PC-3 (cell line): ENCODE measurements at regions not wholly inside any gene's neighbourhood (a gene's known extent, or its start where the extent isn't known, plus 50 kb on each side); places are given as distances from the start of the nearest gene placed in this dataset.

Experiments
- EZH2 ChIP-seq: fragments of 300-600 bp; sonication (generic); IDR thresholded peaks from one replicate; pipeline ENCODE4 v1.6.1; 2017; ENCODE audit warnings: antibody characterized with exemption, mild to moderate bottlenecking, low read length; ENCODE audit not compliant: unreplicated experiment
- EZH2phosphoT487 ChIP-seq: fragments of 300-600 bp; sonication (generic); IDR thresholded peaks from 2 replicates; pipeline ENCODE4 v1.6.1; 2018; ENCODE audit warnings: mild to moderate bottlenecking, antibody characterized with exemption, low read length, borderline replicate concordance
- TF ChIP-seq, protein P1 (sequence below): fragments of 300-600 bp; sonication (generic); conservative IDR thresholded peaks from 2 replicates; pipeline ENCODE4 v1.5.1; 2017; ENCODE audit warnings: antibody characterized with exemption, low read depth, mild to moderate bottlenecking, low read length

DNA sequence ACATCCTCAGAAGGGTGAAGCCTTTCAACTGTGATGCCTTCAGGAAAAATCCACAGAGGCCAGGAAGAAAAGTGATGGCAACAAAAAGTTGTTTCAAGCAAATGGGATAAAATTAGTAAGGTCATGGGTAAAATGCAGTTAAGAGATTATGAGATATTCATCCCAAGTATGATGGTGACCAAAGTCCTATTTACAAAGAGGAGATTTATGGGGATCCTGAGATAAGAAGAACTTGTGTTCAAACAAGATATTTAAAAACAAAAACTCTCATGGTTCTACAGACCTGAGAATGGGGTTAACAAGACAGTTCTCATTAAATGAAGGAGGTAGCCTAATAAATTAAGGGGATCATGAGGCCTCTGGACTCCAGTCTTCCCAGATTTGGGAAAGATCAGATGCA lies 184.4 kb downstream of the FCRL5 start:
- TF ChIP-seq, protein P1, sequence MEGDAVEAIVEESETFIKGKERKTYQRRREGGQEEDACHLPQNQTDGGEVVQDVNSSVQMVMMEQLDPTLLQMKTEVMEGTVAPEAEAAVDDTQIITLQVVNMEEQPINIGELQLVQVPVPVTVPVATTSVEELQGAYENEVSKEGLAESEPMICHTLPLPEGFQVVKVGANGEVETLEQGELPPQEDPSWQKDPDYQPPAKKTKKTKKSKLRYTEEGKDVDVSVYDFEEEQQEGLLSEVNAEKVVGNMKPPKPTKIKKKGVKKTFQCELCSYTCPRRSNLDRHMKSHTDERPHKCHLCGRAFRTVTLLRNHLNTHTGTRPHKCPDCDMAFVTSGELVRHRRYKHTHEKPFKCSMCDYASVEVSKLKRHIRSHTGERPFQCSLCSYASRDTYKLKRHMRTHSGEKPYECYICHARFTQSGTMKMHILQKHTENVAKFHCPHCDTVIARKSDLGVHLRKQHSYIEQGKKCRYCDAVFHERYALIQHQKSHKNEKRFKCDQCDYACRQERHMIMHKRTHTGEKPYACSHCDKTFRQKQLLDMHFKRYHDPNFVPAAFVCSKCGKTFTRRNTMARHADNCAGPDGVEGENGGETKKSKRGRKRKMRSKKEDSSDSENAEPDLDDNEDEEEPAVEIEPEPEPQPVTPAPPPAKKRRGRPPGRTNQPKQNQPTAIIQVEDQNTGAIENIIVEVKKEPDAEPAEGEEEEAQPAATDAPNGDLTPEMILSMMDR = no peak
- no peak for TF ChIP-seq EZH2
- TF ChIP-seq EZH2phosphoT487 = no peak
